HL-60 (cell line): ENCODE measurements at regions not wholly inside any gene's neighbourhood (a gene's known extent, or its start where the extent isn't known, plus 50 kb on each side); places are given as distances from the start of the nearest gene placed in this dataset.

Experiments used
- CTCF ChIP-seq: IDR thresholded peaks from one replicate; pipeline ENCODE4 v1.5.1; 2011; ENCODE audit warnings: low read length, control low read depth, inconsistent platforms; ENCODE audit not compliant: insufficient read depth
- POLR2AphosphoS5 ChIP-seq: IDR thresholded peaks from 2 replicates; pipeline ENCODE4 v1.6.1; 2012; ENCODE audit warnings: low read depth

- TF ChIP-seq CTCF: no peak
- no peak for TF ChIP-seq POLR2AphosphoS5
Observed at GRCh38 chr6:23357185-23357766, 768.7 kb upstream of the NRSN1 start.
